OCI-LY1 (cell line): ENCODE measurements at regions not wholly inside any gene's neighbourhood (a gene's known extent, or its start where the extent isn't known, plus 50 kb on each side); places are given as distances from the start of the nearest gene placed in this dataset.

ENCODE experiments used
- H2AFZ ChIP-seq: fragments of 200-600 bp; sonication (generic), shearing (Covaris generic); 2 replicates; pipeline ENCODE4 v1.6.0; 2014; ENCODE audit warnings: antibody characterized with exemption, mild to moderate bottlenecking, low read length
- H3F3A ChIP-seq: fragments of 200-600 bp; sonication (generic), shearing (Covaris generic); 2 replicates; pipeline ENCODE4 v1.6.0; 2014; ENCODE audit warnings: mild to moderate bottlenecking, antibody characterized with exemption, low read length, moderate library complexity; ENCODE audit not compliant: insufficient read depth
- H3K27ac ChIP-seq: fragments of 200-600 bp; sonication (generic); 2 replicates; pipeline ENCODE4 v1.5.1; 2014; ENCODE audit warnings: low read length, mixed run types, mild to moderate bottlenecking, low read depth; ENCODE audit not compliant: poor library complexity, severe bottlenecking
- H3K27me3 ChIP-seq: fragments of 200-600 bp; sonication (generic); 2 replicates; pipeline ENCODE4 v1.6.0; 2014; ENCODE audit warnings: antibody characterized with exemption, mild to moderate bottlenecking, low read length, moderate library complexity; ENCODE audit not compliant: insufficient read depth
- H3K36me3 ChIP-seq: fragments of 200-600 bp; sonication (generic); 2 replicates; pipeline ENCODE4 v1.6.1; 2014; ENCODE audit warnings: mild to moderate bottlenecking, antibody characterized with exemption, low read length, moderate library complexity, mixed read lengths; ENCODE audit not compliant: insufficient read depth
- H3K4me1 ChIP-seq: fragments of 200-600 bp; sonication (generic); 2 replicates; pipeline ENCODE4 v1.5.1; 2014; ENCODE audit warnings: mild to moderate bottlenecking, low read length, moderate library complexity; ENCODE audit not compliant: insufficient read depth, severe bottlenecking
- H3K4me2 ChIP-seq: fragments of 200-600 bp; sonication (generic), shearing (Covaris generic); 2 replicates; pipeline ENCODE4 v1.6.1; 2014; ENCODE audit warnings: low read length
- H3K4me3 ChIP-seq: fragments of 200-600 bp; sonication (generic); 2 replicates; pipeline ENCODE4 v1.5.1; 2014; ENCODE audit warnings: low read length, low read depth, mild to moderate bottlenecking, mixed read lengths; ENCODE audit not compliant: poor library complexity, severe bottlenecking
- H3K79me2 ChIP-seq: fragments of 200-600 bp; shearing (Covaris generic); 2 replicates; pipeline ENCODE4 v1.6.1; 2016; ENCODE audit warnings: mixed run types, low read length, mixed read lengths; ENCODE audit not compliant: insufficient read depth
- H3K9ac ChIP-seq: fragments of 200-600 bp; sonication (generic), shearing (Covaris generic); 2 replicates; pipeline ENCODE4 v1.6.1; 2014; ENCODE audit warnings: mild to moderate bottlenecking, low read length, mixed read lengths
- H3K9me2 ChIP-seq: fragments of 200-600 bp; sonication (generic), shearing (Covaris generic); 2 replicates; pipeline ENCODE4 v1.6.1; 2014; ENCODE audit warnings: low read depth, mild to moderate bottlenecking, low read length, mixed read lengths
- H3K9me3 ChIP-seq: fragments of 200-600 bp; shearing (Covaris generic); 2 replicates; pipeline ENCODE4 v1.6.1; 2014; ENCODE audit warnings: low read length, mixed read lengths
- H4K20me1 ChIP-seq: fragments of 200-600 bp; sonication (generic), shearing (Covaris generic); 2 replicates; pipeline ENCODE4 v1.6.0; 2016; ENCODE audit warnings: mild to moderate bottlenecking, low read length; ENCODE audit not compliant: insufficient read depth
- CTCF ChIP-seq: fragments of 200-600 bp; sonication (generic), shearing (Covaris generic); IDR thresholded peaks from 2 replicates; pipeline ENCODE4 v1.5.1; 2017; ENCODE audit warnings: mild to moderate bottlenecking, antibody characterized with exemption, low read length, moderate library complexity, mixed read lengths
- EZH2 ChIP-seq: fragments of 200-600 bp; sonication (generic), shearing (Covaris generic); IDR thresholded peaks from 2 replicates; pipeline ENCODE4 v1.8.0; 2017; ENCODE audit warnings: borderline replicate concordance, mixed run types, mild to moderate bottlenecking, antibody characterized with exemption, low read length, moderate library complexity, mixed read lengths

- Histone ChIP-seq H4K20me1 (no peaks in the 10 kb centered on the region), H3K4me3 (no peak overlapping the region), H3K9me3 (no peaks in the 10 kb centered on the region), H3K36me3 (no peaks in the 10 kb centered on the region), H3K79me2 (no peaks in the 10 kb centered on the region), H3K9ac (no peak overlapping the region), H3K9me2 (no peaks in the 10 kb centered on the region), H3K27me3 (no peaks in the 10 kb centered on the region), H3K4me1 (no peaks in the 10 kb centered on the region), H3K4me2 (no peak overlapping the region), H2AFZ (no peak overlapping the region), H3K27ac (no peak overlapping the region), H3F3A (no peaks in the 10 kb centered on the region)
- no peak for TF ChIP-seq EZH2
- no peak for TF ChIP-seq CTCF
These were observed 118.7 kb upstream of the C1QTNF9B start for GRCh38 chr13:24016046-24016445.

- TF ChIP-seq CTCF (no peak), EZH2 (no peak)
- no peak overlapping the region for H2AFZ ChIP-seq
These were observed 125.3 kb upstream of the C1QTNF9B start for GRCh38 chr13:24022568-24022967.

GRCh38 chr13:24023073-24023472 lies 125.8 kb upstream of the C1QTNF9B start:
- no peak overlapping the region for H3K27ac ChIP-seq

More at GRCh38 chr13:24022568-24022967, 125.3 kb upstream of the C1QTNF9B start:
- Histone ChIP-seq H4K20me1 (no peaks in the 10 kb centered on the region), H3K36me3 (no peaks in the 10 kb centered on the region), H3K4me3 (no peak overlapping the region), H3K4me1 (no peaks in the 10 kb centered on the region), H3K9me3 (no peaks in the 10 kb centered on the region), H3K27ac (no peak overlapping the region), H3K9ac (no peak overlapping the region), H3K79me2 (no peaks in the 10 kb centered on the region), H3K4me2 (no peak overlapping the region), H3K27me3 (no peaks in the 10 kb centered on the region), H3F3A (no peaks in the 10 kb centered on the region), H3K9me2 (no peaks in the 10 kb centered on the region)

More at GRCh38 chr13:24023073-24023472, 125.8 kb upstream of the C1QTNF9B start:
- Histone ChIP-seq H3K4me1 (no peaks in the 10 kb centered on the region), H3K9me2 (no peaks in the 10 kb centered on the region), H3K4me3 (no peak overlapping the region), H3K9ac (no peak overlapping the region), H3K9me3 (no peaks in the 10 kb centered on the region), H4K20me1 (no peaks in the 10 kb centered on the region), H3K27me3 (no peaks in the 10 kb centered on the region), H3K4me2 (no peak overlapping the region), H3K36me3 (no peaks in the 10 kb centered on the region), H3K79me2 (no peaks in the 10 kb centered on the region), H2AFZ (no peak overlapping the region), H3F3A (no peaks in the 10 kb centered on the region)
- TF ChIP-seq EZH2 (no peak), CTCF (no peak)
